Endodermal cell (in vitro differentiated cells): ENCODE measurements at regions not wholly inside any gene's neighbourhood (a gene's known extent, or its start where the extent isn't known, plus 50 kb on each side); places are given as distances from the start of the nearest gene placed in this dataset.

ENCODE experiments used
- DNase-seq: peaks from one replicate; pipeline ENCODE4 v3.0.0-alpha.2; 2017
- H3K27ac ChIP-seq: 2 replicates; pipeline ENCODE4 v1.5.1; 2013; ENCODE audit warnings: mild to moderate bottlenecking, low read depth, low read length, moderate library complexity
- H3K27me3 ChIP-seq: 2 replicates; pipeline ENCODE4 v1.6.1; 2013; ENCODE audit warnings: mild to moderate bottlenecking, low read length, moderate library complexity; ENCODE audit not compliant: insufficient read depth, control insufficient read depth, poor library complexity, severe bottlenecking
- H3K36me3 ChIP-seq: 2 replicates; pipeline ENCODE4 v1.7.0; 2013; ENCODE audit warnings: mild to moderate bottlenecking, low read length, moderate library complexity; ENCODE audit not compliant: control insufficient read depth, insufficient read depth
- H3K4me1 ChIP-seq: one replicate; pipeline ENCODE4 v1.7.0; 2013; ENCODE audit warnings: low read length; ENCODE audit not compliant: control insufficient read depth, insufficient read depth
- H3K4me3 ChIP-seq: 2 replicates; pipeline ENCODE4 v1.5.1; 2013; ENCODE audit warnings: mild to moderate bottlenecking, low read length, moderate library complexity
- H3K9ac ChIP-seq: 2 replicates; pipeline ENCODE4 v1.6.1; 2013; ENCODE audit warnings: mild to moderate bottlenecking, low read length, moderate library complexity; ENCODE audit not compliant: poor library complexity, severe bottlenecking; ENCODE audit errors: extremely low read depth
- H3K9me3 ChIP-seq: 2 replicates; pipeline ENCODE4 v1.6.1; 2013; ENCODE audit warnings: mild to moderate bottlenecking, low read length, moderate library complexity; ENCODE audit not compliant: control insufficient read depth
- H3K27ac Mint-ChIP-seq: 2 replicates; pipeline ENCODE4 v1.8.0; 2020; ENCODE audit warnings: mixed read lengths
- H3K27me3 Mint-ChIP-seq: 2 replicates; pipeline ENCODE4 v1.8.0; 2021; ENCODE audit warnings: mild to moderate bottlenecking, mixed read lengths; ENCODE audit not compliant: insufficient read depth
- H3K36me3 Mint-ChIP-seq: 2 replicates; pipeline ENCODE4 v1.8.0; 2020; ENCODE audit warnings: low read depth, mixed read lengths
- H3K4me1 Mint-ChIP-seq: 2 replicates; pipeline ENCODE4 v1.8.0; 2020; ENCODE audit warnings: mixed read lengths
- H3K4me3 Mint-ChIP-seq: 2 replicates; pipeline ENCODE4 v1.8.0; 2020; ENCODE audit warnings: mild to moderate bottlenecking, moderate library complexity, mixed read lengths
- H3K9me3 Mint-ChIP-seq: 2 replicates; pipeline ENCODE4 v1.8.0; 2020; ENCODE audit warnings: mild to moderate bottlenecking, mixed read lengths
- WGBS, 2 experiments: methylation state at CpG; one replicate each; pipeline versions ENCODE4 v1.1.5 to v1.1.7; 2013; ENCODE audit warnings: missing lambda C conversion rate in 2 of 2, mixed read lengths in 1 of 2; ENCODE audit not compliant: insufficient coverage in 1 of 2, insufficient read length in 1 of 2; 5-methylcytosine and 5-hydroxymethylcytosine counted together
- TF ChIP-seq, protein P1 (sequence below): fragments of 200-600 bp; sonication (generic); conservative IDR thresholded peaks from 2 replicates; pipeline ENCODE4 v1.5.0; 2021; ENCODE audit warnings: antibody characterized with exemption, mild to moderate bottlenecking

DNA sequence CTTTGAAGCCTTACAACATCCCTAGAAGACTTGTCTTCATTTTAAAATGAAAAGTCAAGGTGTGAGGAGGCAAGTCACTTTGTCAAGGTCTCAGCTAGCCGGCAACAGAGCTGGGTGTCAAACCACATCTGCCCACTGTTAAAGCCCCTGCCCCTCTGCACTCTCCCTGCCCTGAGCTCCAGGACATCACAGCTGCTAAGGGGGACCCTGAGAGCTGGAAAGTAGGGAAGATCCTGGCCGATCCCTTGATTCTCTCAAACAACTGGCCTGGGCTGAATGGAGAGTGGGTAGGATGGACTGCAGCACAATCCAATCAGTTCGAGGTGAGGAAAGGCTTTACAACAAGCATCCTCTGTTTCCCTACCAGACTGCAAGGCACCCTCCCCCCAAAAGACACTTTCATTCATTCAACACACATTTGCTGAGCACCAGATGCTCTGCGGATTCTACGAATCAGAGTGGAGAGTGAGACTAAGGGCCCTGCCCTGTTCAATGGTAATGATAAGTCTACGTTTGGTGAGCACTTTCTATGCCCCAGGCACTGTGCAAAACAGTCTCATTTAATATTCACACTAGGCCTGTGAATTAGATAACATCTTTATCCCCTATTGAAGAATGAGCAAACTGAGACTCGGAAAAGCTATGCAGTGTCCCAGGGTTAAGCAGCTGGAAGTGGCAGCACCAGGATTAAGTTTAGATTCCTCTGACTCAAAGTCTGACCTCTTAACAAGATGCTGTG lies 148.1 kb downstream of the HERPUD2 start:
- 76 to 92% methylated on average over 2 to 7 of the region's 7 CpGs for WGBS, 2 experiments
- no peaks in the 10 kb centered on the region for H3K9me3 Mint-ChIP-seq
- H3K36me3 Mint-ChIP-seq = no peaks in the 10 kb centered on the region

DNA sequence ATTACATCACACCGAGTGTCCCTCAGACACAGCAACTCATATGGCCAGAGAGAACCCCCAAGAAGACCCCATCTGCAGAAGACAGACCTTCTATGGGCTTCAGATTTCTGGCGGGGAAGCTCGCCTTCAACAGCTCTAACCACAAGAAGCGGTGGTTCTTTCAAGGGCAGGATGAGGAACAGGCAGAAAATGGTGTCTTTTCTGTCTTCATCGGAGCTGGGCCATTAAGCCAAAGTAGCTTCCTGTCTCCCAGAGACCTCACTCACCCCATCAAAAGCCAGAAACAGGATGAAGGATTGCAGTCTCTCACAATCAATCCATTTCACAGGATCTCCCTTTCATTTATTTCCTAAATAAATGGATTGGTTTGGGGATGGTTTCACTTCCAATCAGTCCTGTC lies 149.1 kb downstream of the HERPUD2 start:
- no peak for DNase-seq
- no peaks in the 10 kb centered on the region for H3K36me3 ChIP-seq
- H3K4me1 Mint-ChIP-seq = no peaks in the 10 kb centered on the region
- H3K27ac ChIP-seq = no peak overlapping the region
- H3K27me3 ChIP-seq = no peaks in the 10 kb centered on the region
- H3K27ac Mint-ChIP-seq = no peak overlapping the region
- no peaks in the 10 kb centered on the region for H3K4me1 ChIP-seq
- WGBS, 2 experiments = 84 to 96% methylated on average over 3 to 5 of the region's 5 CpGs
- H3K9me3 Mint-ChIP-seq = no peaks in the 10 kb centered on the region
- no peak overlapping the region for H3K4me3 ChIP-seq
- no peaks in the 10 kb centered on the region for H3K9me3 ChIP-seq
- no peak overlapping the region for H3K9ac ChIP-seq
- no peak overlapping the region for H3K4me3 Mint-ChIP-seq
- peaks cover 24% of the 10 kb centered on the region for H3K27me3 Mint-ChIP-seq
- no peaks in the 10 kb centered on the region for H3K36me3 Mint-ChIP-seq
- TF ChIP-seq, protein P1, sequence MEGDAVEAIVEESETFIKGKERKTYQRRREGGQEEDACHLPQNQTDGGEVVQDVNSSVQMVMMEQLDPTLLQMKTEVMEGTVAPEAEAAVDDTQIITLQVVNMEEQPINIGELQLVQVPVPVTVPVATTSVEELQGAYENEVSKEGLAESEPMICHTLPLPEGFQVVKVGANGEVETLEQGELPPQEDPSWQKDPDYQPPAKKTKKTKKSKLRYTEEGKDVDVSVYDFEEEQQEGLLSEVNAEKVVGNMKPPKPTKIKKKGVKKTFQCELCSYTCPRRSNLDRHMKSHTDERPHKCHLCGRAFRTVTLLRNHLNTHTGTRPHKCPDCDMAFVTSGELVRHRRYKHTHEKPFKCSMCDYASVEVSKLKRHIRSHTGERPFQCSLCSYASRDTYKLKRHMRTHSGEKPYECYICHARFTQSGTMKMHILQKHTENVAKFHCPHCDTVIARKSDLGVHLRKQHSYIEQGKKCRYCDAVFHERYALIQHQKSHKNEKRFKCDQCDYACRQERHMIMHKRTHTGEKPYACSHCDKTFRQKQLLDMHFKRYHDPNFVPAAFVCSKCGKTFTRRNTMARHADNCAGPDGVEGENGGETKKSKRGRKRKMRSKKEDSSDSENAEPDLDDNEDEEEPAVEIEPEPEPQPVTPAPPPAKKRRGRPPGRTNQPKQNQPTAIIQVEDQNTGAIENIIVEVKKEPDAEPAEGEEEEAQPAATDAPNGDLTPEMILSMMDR = no peak

More for the DNA sequence above, 148.1 kb downstream of the HERPUD2 start:
- H3K36me3 ChIP-seq = no peaks in the 10 kb centered on the region
- H3K27ac ChIP-seq = no peak overlapping the region
- DNase-seq = peak; percentile 22
- Mint-ChIP-seq H3K4me3 (no peak overlapping the region), H3K27ac (no peak overlapping the region), H3K4me1 (no peaks in the 10 kb centered on the region), H3K27me3 (peaks cover 24% of the 10 kb centered on the region)
- H3K4me1 ChIP-seq = no peaks in the 10 kb centered on the region
- H3K27me3 ChIP-seq = no peaks in the 10 kb centered on the region
- TF ChIP-seq, protein P1 = no peak
- H3K9me3 ChIP-seq = no peaks in the 10 kb centered on the region
- H3K4me3 ChIP-seq = no peak overlapping the region
- no peak overlapping the region for H3K9ac ChIP-seq

DNA sequence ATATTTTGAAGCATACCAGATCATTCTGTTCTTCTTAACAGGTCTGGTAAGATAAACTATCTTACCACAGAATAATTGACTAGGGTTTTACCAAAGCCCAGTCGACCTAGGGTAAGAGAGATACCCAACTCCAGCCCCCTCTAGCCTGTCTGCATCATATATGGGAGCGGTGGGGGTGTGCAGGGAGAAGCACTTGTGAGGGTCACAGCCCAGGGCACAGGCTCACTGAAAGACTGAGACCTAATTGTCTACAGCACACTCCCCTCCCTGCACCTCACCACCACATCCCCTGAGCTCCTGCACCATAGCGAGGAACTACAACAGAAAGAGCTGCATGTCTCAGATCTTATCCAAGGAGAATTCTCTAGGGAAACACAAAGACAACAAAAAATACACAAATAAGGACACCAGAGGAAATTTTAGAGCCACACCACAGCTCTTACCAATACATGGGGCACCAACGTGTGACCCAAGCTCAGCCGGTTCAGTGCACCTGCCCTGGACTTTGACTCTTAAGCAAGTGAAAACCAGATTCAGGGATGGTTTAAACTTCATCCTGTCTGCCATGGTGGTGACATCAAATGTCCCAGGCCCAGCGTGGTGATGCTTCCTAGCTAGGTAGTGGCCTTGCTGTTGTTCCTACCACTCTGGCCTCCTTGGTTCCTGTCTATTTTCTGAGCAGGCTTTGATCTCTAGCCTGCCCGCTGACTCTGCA lies 150.8 kb downstream of the HERPUD2 start:
- no peaks in the 10 kb centered on the region for H3K9me3 Mint-ChIP-seq
- no peaks in the 10 kb centered on the region for H3K36me3 ChIP-seq
- H3K27me3 Mint-ChIP-seq = peaks cover 27% of the 10 kb centered on the region
- no peaks in the 10 kb centered on the region for H3K9me3 ChIP-seq
- no peaks in the 10 kb centered on the region for H3K36me3 Mint-ChIP-seq
- no peak overlapping the region for H3K9ac ChIP-seq
- TF ChIP-seq, protein P1 = no peak
- no peaks in the 10 kb centered on the region for H3K4me1 Mint-ChIP-seq
- H3K27me3 ChIP-seq = no peaks in the 10 kb centered on the region
- 92 to 95% methylated on average over 4 to 7 of the region's 7 CpGs for WGBS, 2 experiments
- H3K4me1 ChIP-seq = no peaks in the 10 kb centered on the region
- no peak for DNase-seq
- H3K4me3 ChIP-seq = no peak overlapping the region
- no peak overlapping the region for H3K27ac ChIP-seq
- no peak overlapping the region for H3K4me3 Mint-ChIP-seq
- H3K27ac Mint-ChIP-seq = no peak overlapping the region
